HG02885 (cell line): ENCODE measurements at regions not wholly inside any gene's neighbourhood (a gene's known extent, or its start where the extent isn't known, plus 50 kb on each side); places are given as distances from the start of the nearest gene placed in this dataset.

ENCODE experiments used
- ATAC-seq: cut with Tn5 transposase; IDR thresholded peaks from one replicate; pipeline ENCODE4 v1.9.1; 2021; ENCODE audit warnings: mild to moderate bottlenecking; ENCODE audit not compliant: unreplicated experiment, poor library complexity

- ATAC-seq = no peak
Measured at GRCh38 chr4:136495076-136495475, 1037.2 kb downstream of the PCDH18 start.

DNA sequence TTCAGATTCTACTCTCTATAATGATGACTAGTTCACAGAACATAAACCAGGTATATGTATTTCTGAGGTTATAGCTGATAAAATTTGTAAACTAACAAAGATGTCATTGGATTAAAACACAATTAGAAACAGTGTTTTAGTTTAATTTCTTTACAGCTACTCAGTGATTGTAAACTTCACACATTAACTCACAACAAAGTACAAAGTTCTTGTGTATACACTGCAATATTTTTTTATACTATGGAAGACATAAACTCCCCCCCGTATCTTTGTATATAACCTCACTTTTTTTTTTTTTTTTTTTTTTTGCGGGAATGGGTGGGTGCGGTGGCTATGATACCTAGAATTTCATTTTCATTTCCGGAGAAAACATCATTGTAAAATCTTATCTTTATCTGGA, 1043.2 kb downstream of the PCDH18 start:
- ATAC-seq = no peak

- ATAC-seq = no peak
Measured at GRCh38 chr4:136484996-136485395, 1047.3 kb downstream of the PCDH18 start.

GRCh38 chr4:136476753-136477152, 1055.5 kb downstream of the PCDH18 start:
- no peak for ATAC-seq

DNA sequence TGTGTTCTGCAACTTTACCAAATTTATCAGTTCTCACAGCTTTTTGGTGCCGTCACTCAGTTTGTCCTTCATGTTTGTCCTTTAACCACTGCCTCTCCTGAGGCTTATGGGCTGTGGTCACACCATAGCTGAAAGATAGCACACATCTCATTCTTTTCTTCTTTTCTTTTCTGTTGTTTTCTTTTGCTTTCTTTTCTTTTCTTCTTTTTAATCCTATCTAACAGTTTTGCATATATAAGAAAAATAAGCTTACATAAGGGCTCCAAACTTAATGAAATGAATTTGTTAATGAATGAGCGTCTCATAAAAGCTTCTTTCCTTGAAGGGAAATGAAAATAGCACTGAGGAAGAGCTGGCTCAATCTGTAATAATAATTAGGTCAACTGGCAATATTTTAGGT, 1061.2 kb downstream of the PCDH18 start:
- no peak for ATAC-seq

- no peak for ATAC-seq
Measured at GRCh38 chr4:136465691-136466090, 1066.6 kb downstream of the PCDH18 start.

DNA sequence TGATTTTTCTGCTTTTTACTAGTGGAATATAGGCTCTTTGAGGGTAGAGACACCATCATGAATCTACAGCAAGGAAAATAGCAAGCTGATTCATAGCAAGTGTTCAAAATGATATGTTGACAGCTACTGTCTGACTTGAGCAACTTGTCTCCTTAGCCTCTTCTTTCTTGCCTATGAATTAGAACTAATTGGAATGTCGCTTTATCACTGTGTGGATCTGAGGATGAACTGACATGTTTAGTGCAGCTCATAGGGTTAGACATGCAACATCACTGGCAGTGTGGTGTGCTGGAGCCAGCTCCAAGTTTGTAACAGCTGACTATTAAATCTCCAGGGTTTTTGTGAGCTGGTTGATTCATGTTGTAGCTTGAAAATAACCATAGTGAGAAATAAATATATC, 1068.4 kb downstream of the PCDH18 start:
- ATAC-seq = no peak

DNA sequence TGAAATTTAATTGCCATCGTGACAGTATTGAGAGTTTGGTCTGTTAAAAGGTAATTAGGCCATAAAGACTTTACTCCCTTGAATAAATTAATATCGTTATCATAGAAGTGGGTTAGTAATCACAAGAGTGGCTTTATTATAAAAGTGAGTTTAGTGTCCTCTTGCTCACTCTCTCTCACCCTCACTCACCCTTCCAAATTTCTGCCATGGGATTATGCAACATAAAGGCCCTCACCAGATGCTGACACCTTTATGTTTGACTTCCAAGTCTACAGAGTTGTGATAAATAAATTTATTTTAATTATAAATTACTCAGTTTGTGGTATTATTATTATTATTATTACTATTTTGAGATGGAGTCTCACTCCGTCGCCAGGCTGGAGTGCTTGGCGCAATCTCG, 1070.8 kb downstream of the PCDH18 start:
- ATAC-seq = no peak

DNA sequence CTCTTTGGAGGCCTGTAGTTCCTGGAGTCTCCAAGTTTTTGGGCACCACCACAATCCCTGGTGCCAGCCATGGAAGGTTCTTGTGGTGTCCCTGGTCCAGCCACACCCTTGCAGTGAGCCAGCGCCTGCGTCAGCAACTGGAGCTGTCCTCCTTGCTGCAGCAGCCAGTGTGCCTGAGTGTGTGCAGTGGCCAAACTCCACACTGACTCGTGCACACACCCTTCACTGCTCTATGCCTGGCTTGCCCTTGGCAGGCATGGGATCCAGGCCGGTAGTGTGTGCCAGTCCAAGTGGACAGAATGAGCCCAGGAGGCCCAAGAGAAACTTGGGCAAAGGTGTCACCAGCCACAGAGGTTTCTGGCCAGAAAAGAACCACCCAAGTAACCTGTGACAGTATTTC, 1074.0 kb downstream of the PCDH18 start:
- ATAC-seq = no peak

GRCh38 chr4:136457577-136457976, 1074.7 kb downstream of the PCDH18 start:
- no peak for ATAC-seq

- ATAC-seq = no peak
Measured at GRCh38 chr4:136457004-136457403, 1075.3 kb downstream of the PCDH18 start.

GRCh38 chr4:136443006-136443405, 1089.3 kb downstream of the PCDH18 start:
- ATAC-seq = no peak

GRCh38 chr4:136442447-136442846, 1089.8 kb downstream of the PCDH18 start:
- ATAC-seq = no peak

DNA sequence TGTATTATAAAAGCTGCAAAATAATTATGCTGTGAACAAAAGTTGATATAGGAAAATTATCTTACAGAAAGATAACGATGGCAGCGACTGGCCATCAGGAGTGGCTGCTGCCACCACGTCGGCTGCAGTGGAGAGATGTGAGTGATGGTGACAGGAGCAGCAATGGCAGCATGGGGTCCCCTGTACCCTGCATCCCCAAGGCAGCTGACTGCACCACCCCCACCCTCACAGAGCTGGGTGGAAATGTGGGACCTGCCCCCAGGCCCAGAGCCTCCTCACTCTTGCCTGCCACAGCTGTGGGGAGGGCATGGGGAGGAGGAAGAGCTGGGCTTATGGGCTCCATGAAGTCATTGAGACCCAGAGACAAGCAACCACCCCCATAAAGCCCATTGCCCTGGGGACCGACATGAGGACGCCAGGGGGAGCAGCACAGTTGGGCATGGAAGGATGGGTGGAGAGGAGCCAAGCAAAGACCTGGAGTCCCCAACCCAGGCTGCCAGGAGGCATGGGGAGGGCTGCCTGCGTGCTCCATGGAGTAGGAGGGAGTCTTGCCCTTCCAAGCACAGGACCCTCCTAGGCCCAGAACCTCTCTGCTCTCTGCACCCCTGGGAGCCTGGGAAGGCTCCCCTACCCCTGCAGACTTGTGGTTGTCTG, 1090.5 kb downstream of the PCDH18 start:
- no peak for ATAC-seq

DNA sequence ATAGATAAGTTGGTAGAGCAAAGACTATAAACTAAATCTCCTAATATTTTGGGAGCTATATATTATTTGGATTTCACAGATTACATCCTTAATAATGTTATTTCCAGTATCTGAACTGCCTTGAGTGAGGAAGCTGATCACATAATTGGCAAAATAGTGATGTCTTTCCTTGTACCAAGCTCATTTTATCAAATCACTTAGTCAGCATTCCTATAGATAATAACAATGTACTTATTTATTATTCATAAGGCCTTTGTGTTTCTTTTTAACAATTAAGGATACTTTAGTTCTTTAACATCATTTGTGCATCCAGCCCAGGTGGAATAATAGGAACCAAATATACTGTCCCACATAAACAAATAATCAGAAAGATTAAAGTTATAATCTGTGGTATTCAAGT, 1093.6 kb downstream of the PCDH18 start:
- no peak for ATAC-seq

- no peak for ATAC-seq
Measured at GRCh38 chr4:136424052-136424451, 1108.2 kb downstream of the PCDH18 start.

- no peak for ATAC-seq
Measured at GRCh38 chr4:136414981-136415380, 1117.3 kb downstream of the PCDH18 start.

- ATAC-seq = no peak
Measured at GRCh38 chr4:136412708-136413107, 1119.6 kb downstream of the PCDH18 start.

DNA sequence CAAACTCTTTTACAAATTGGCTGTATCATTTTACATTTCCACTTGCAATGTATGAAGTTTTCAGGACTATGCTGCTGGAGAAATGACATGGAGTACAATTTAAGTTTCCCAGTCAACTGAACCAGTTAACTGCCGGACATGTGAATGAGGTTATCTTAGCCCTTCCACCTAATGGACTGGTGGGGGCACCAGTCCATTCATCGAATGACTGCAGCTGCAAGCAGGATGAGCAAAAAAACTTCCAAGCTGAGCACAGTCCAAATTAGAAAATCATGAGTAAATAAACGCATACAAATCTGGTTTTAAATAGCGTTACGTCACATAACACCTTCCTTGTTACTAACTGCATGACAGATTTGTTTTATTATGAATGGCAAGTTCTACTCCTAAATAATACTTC, 1131.5 kb downstream of the PCDH18 start:
- no peak for ATAC-seq

- ATAC-seq = no peak
Measured at GRCh38 chr4:136395212-136395722, 1137.0 kb downstream of the PCDH18 start.

DNA sequence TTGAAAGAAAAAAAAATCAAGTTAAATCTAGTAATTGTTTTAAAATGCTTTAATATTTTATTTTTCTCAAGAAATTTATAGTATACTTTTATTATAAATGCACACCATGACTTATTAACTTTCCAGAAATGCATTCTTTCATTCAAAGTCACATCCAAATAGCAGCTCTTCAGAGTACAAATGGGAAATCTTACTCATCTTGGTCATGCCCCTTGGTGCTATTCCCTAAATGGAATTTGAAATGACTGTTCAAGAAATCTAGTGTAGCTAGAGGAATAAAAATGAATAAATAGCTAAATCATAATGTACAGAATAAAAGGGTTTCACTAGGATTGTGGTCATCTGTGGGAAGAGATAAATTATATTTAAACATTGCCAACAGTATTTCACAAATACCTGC, 1139.7 kb downstream of the PCDH18 start:
- no peak for ATAC-seq

- ATAC-seq = no peak
Measured at GRCh38 chr4:136390824-136391223, 1141.5 kb downstream of the PCDH18 start.

DNA sequence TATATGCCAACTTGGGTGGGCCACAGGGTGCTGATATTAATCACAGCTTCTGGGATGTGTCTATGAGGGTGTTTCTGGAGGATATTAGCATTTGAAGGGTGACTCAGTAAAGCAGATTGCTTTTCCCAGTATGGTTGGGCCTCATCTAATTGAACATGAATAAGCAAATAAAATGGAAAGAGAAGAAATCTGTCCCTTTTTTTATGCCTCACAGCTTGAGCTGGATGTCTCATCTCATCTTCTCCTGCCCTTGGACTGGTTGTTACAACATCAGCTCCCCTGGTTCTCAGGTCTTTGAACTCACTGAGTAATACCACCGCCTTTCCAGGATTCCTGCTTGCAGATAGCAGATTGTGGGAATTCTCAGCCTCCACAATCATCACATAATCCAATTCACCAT, 1149.2 kb downstream of the PCDH18 start:
- ATAC-seq = no peak
